GM12878 (cell line): ENCODE measurements at regions not wholly inside any gene's neighbourhood (a gene's known extent, or its start where the extent isn't known, plus 50 kb on each side); places are given as distances from the start of the nearest gene placed in this dataset.

Source experiments
- ATAC-seq: fragments of 200-7000 bp; cut with Tn5 transposase; 3 replicates; pipeline ENCODE4 v1.9.1; 2020; ENCODE audit warnings: mild to moderate bottlenecking, moderate library complexity
- BruUV-seq: library from RNA; stranded (reverse); fragments of 400-500 nt; replicated peaks from 2 replicates; lab custom pipeline; 2021; lab: Mats Ljungman, UMichigan
- CTCF ChIA-PET: fragments of 300-600 bp; sonication (Branson Sonifier 250); formaldehyde crosslinking; extraction: SDS; loops from one replicate; lab custom pipeline; 2021; ENCODE audit warnings: inconsistent platforms; lab: Yijun Ruan, JAX
- POLR2A ChIA-PET: fragments of 350-600 bp; formaldehyde crosslinking; extraction: SDS; loops from one replicate; lab custom pipeline; 2021; ENCODE audit warnings: inconsistent platforms; lab: Charles Lee
- RAD21 ChIA-PET: fragments of 300-600 bp; sonication (Branson Sonifier 250); formaldehyde crosslinking; loops from one replicate; lab custom pipeline; 2023; ENCODE audit warnings: antibody characterized with exemption; ENCODE audit not compliant: unreplicated experiment; lab: Charles Lee
- SMC1A ChIA-PET: fragments of 300-600 bp; sonication (Branson Sonifier 250); formaldehyde crosslinking; loops from one replicate; lab custom pipeline; 2023; ENCODE audit not compliant: unreplicated experiment, uncharacterized antibody; lab: Charles Lee
- DNase-seq: peaks from one replicate; pipeline ENCODE4 v3.0.0-alpha.2; 2011; ENCODE audit warnings: low read depth, low spot score
- FAIRE-seq: peaks from 3 replicates; lab custom pipeline; 2011; peaks lifted over from hg19 to GRCh38; lab: Jason Lieb, UNC
- H2AFZ ChIP-seq: 2 replicates; pipeline ENCODE4 v1.6.0; 2011; ENCODE audit warnings: low read depth, low read length, control low read depth; ENCODE audit not compliant: control insufficient read depth
- H3K27ac ChIP-seq: 2 replicates; pipeline ENCODE4 v1.5.1; 2011; ENCODE audit warnings: control low read depth; ENCODE audit not compliant: control insufficient read depth, insufficient read depth
- H3K27me3 ChIP-seq, 2 experiments: replicated peaks in 1 of 2; 2 replicates each; pipeline versions ENCODE4 v1.6.0 to v1.6.1; 2011; ENCODE audit warnings: low read length in 1 of 2; ENCODE audit not compliant: control insufficient read depth in 2 of 2, insufficient read depth in 2 of 2
- H3K36me3 ChIP-seq, 2 experiments: 2 replicates each; pipeline ENCODE4 v1.5.1; 2011; ENCODE audit warnings: low read length in 1 of 2; ENCODE audit not compliant: control insufficient read depth in 2 of 2, insufficient read depth in 2 of 2
- H3K4me1 ChIP-seq: 2 replicates; pipeline ENCODE4 v1.6.1; 2011; ENCODE audit warnings: mild to moderate bottlenecking, low read length, moderate library complexity, mixed read lengths; ENCODE audit not compliant: control insufficient read depth, insufficient read depth
- H3K4me2 ChIP-seq: 2 replicates; pipeline ENCODE4 v1.6.0; 2011; ENCODE audit warnings: control low read depth; ENCODE audit not compliant: control insufficient read depth, insufficient read depth
- H3K4me3 ChIP-seq: fragments of 200-600 bp; sonication (generic); 2 replicates; pipeline ENCODE4 v1.5.1; 2016
- H3K79me2 ChIP-seq: 2 replicates; pipeline ENCODE4 v1.6.0; 2011; ENCODE audit warnings: low read length; ENCODE audit not compliant: control insufficient read depth, insufficient read depth
- H3K9ac ChIP-seq: 2 replicates; pipeline ENCODE4 v1.8.0; 2011; ENCODE audit warnings: low read length, control low read depth, mixed read lengths; ENCODE audit not compliant: control insufficient read depth, insufficient read depth
- H3K9me3 ChIP-seq: replicated peaks from 3 replicates; pipeline ENCODE4 v1.5.1; 2011; ENCODE audit warnings: mild to moderate bottlenecking, low read length; ENCODE audit not compliant: control insufficient read depth, insufficient read depth
- H4K20me1 ChIP-seq: 2 replicates; pipeline ENCODE4 v1.6.0; 2011; ENCODE audit not compliant: control insufficient read depth, insufficient read depth
- ASH2L ChIP-seq: fragments of 300-600, 200-600 bp; sonication (generic); IDR thresholded peaks from 2 replicates; pipeline ENCODE4 v1.6.1; 2017; ENCODE audit warnings: low read depth, mild to moderate bottlenecking, borderline replicate concordance
- BHLHE40 ChIP-seq, 2 experiments: fragments of 450-650 bp in 1 of 2; IDR thresholded peaks; 2 replicates each; pipeline ENCODE4 v1.6.1; 2011 to 2017; ENCODE audit warnings: low read depth in 2 of 2, borderline replicate concordance in 1 of 2, improper control_type of control experiment in 1 of 2, low read length in 1 of 2, mild to moderate bottlenecking in 1 of 2
- CBX3 ChIP-seq: fragments of 200-600 bp; sonication (generic); IDR thresholded peaks from 2 replicates; pipeline ENCODE4 v1.6.1; 2016; ENCODE audit warnings: low read depth, borderline replicate concordance
- FOS ChIP-seq: IDR thresholded peaks from 3 replicates; pipeline ENCODE4 v1.6.1; 2011; ENCODE audit warnings: borderline replicate concordance; ENCODE audit not compliant: insufficient read length; ENCODE audit errors: extremely low read depth
- MEF2B ChIP-seq: fragments of 450-650 bp; IDR thresholded peaks from 2 replicates; pipeline ENCODE4 v1.6.1; 2018; ENCODE audit warnings: mild to moderate bottlenecking, moderate library complexity; ENCODE audit not compliant: partially characterized antibody, poor library complexity, severe bottlenecking
- SMC3 ChIP-seq: IDR thresholded peaks from 2 replicates; pipeline ENCODE4 v1.6.1; 2011; ENCODE audit warnings: low read length, improper control_type of control experiment, borderline replicate concordance
- STAT1 ChIP-seq: fragments of 450-650 bp; conservative IDR thresholded peaks from 2 replicates; pipeline ENCODE4 v1.6.1; 2014; ENCODE audit warnings: antibody characterized with exemption, mild to moderate bottlenecking
- TARDBP ChIP-seq: IDR thresholded peaks from 2 replicates; pipeline ENCODE4 v1.6.1; 2016; ENCODE audit warnings: borderline replicate concordance
- ZBTB40 ChIP-seq: fragments of 450-650 bp; IDR thresholded peaks from 2 replicates; pipeline ENCODE4 v1.6.1; 2016; ENCODE audit warnings: mild to moderate bottlenecking, moderate library complexity, borderline replicate concordance
- WGBS: methylation state at CpG from one replicate; pipeline ENCODE4 v1.1.6; 2016; ENCODE audit warnings: low lambda C conversion rate; ENCODE audit not compliant: insufficient replicate concordance, insufficient coverage; ENCODE audit errors: missing lambda C conversion rate; 5-methylcytosine and 5-hydroxymethylcytosine counted together
- in situ Hi-C: fragments of 300-500 bp; cut with MboI; formaldehyde crosslinking; loops from 9 replicates; pipeline ENCODE4 v1.14.3; 2018; ENCODE audit warnings: mixed read lengths
- intact Hi-C: fragments of 100-400 bp; cut with micrococcal nuclease; formaldehyde crosslinking; loops from one replicate; pipeline ENCODE4 v1.14.2; 2022; ENCODE audit not compliant: unreplicated experiment
- TF ChIP-seq, protein P1 (sequence below): fragments of 450-650 bp; IDR thresholded peaks from 2 replicates; pipeline ENCODE4 v1.6.1; 2016; ENCODE audit warnings: mild to moderate bottlenecking
- TF ChIP-seq, protein P2 (sequence below): IDR thresholded peaks from 2 replicates; pipeline ENCODE4 v1.6.1; 2011; ENCODE audit warnings: mild to moderate bottlenecking, low read depth, low read length, moderate library complexity; ENCODE audit not compliant: insufficient replicate concordance

DNA sequence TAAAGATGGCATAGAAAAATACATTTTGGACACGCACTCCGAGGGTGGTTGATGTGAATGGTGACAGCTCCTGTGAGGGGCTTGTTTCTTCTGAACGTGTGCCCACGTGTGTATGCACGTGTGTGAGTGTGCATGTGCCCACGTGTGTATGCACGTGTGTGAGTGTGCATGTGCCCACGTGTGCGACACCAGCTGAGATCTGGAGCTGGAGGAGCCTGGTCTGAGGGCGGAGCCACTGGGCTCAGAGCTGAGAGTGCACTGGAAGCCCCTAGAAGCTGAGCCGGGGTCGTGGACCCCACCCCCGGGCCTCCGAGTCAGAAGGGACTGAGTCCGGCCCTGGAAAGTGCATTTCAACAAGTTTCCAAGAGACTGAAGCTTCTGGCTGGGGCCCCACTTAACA lies 282.5 kb upstream of the IRX4 start:
- H3K9ac ChIP-seq, result no peak overlapping the region
- H3K27ac ChIP-seq, result no peak overlapping the region
- H3K4me2 ChIP-seq, result no peak overlapping the region
- H2AFZ ChIP-seq, result no peak overlapping the region
- DNase-seq (no peak), ATAC-seq (no peak), FAIRE-seq (no peak)
- no peak for TF ChIP-seq BHLHE40 (IDR thresholded peaks at IDR 0.05; ENCODE audit: borderline replicate concordance in 1 of 2, low read depth in 2 of 2, low read length in 1 of 2)
- TF ChIP-seq TARDBP, result no peak
- TF ChIP-seq, protein P1, sequence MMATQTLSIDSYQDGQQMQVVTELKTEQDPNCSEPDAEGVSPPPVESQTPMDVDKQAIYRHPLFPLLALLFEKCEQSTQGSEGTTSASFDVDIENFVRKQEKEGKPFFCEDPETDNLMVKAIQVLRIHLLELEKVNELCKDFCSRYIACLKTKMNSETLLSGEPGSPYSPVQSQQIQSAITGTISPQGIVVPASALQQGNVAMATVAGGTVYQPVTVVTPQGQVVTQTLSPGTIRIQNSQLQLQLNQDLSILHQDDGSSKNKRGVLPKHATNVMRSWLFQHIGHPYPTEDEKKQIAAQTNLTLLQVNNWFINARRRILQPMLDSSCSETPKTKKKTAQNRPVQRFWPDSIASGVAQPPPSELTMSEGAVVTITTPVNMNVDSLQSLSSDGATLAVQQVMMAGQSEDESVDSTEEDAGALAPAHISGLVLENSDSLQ, result no peak
- no peak for TF ChIP-seq STAT1
- no peak overlapping the region for H3K4me3 ChIP-seq
- intact Hi-C loops, result no loop called here
- no peaks in the 10 kb centered on the region for H3K36me3 ChIP-seq
- ChIA-PET POLR2A (no interaction called here), CTCF (no interaction called here), SMC1A (no interaction called here), RAD21 (no interaction called here)
- no TSS peak for BruUV-seq
- no peaks in the 10 kb centered on the region for H3K4me1 ChIP-seq
- WGBS, result 27% methylated on average over 15 of the region's 15 CpGs
- H3K27me3 ChIP-seq, result no peaks in the 10 kb centered on the region
- in situ Hi-C loops, result no loop called here
- no peaks in the 10 kb centered on the region for H3K79me2 ChIP-seq
- H3K9me3 ChIP-seq, result no peaks in the 10 kb centered on the region; the same call in 2 of the 3 replicates
- H4K20me1 ChIP-seq, result no peaks in the 10 kb centered on the region

- no peak for DNase-seq
- intact Hi-C loops (no loop called here), in situ Hi-C loops (no loop called here)
- H3K4me1 ChIP-seq, result no peaks in the 10 kb centered on the region
- no peak overlapping the region for H3K27ac ChIP-seq
- ChIA-PET RAD21 (no interaction called here), POLR2A (no interaction called here), CTCF (no interaction called here), SMC1A (no interaction called here)
- no peaks in the 10 kb centered on the region for H3K27me3 ChIP-seq
- no peaks in the 10 kb centered on the region for H4K20me1 ChIP-seq
- ATAC-seq, result no peak
- no peaks in the 10 kb centered on the region; the same call in 2 of the 3 replicates for H3K9me3 ChIP-seq
- BruUV-seq, result no TSS peak
- no peak overlapping the region for H3K4me3 ChIP-seq
- no peak overlapping the region for H2AFZ ChIP-seq
- WGBS, result 33% methylated on average over 13 of the region's 13 CpGs
- no peaks in the 10 kb centered on the region for H3K79me2 ChIP-seq
- no peak overlapping the region for H3K9ac ChIP-seq
- no peaks in the 10 kb centered on the region for H3K36me3 ChIP-seq
- no peak overlapping the region for H3K4me2 ChIP-seq
- no peak for FAIRE-seq
- TF ChIP-seq SMC3 (no peak), FOS (no peak), ASH2L (no peak), CBX3 (no peak), ZBTB40 (no peak), MEF2B (no peak)
- TF ChIP-seq, protein P2, sequence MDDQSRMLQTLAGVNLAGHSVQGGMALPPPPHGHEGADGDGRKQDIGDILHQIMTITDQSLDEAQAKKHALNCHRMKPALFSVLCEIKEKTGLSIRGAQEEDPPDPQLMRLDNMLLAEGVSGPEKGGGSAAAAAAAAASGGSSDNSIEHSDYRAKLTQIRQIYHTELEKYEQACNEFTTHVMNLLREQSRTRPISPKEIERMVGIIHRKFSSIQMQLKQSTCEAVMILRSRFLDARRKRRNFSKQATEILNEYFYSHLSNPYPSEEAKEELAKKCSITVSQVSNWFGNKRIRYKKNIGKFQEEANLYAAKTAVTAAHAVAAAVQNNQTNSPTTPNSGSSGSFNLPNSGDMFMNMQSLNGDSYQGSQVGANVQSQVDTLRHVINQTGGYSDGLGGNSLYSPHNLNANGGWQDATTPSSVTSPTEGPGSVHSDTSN, result no peak
Observed at GRCh38 chr5:2164586-2164985, 281.9 kb upstream of the IRX4 start.
